K562 (cell line): ENCODE measurements at regions not wholly inside any gene's neighbourhood (a gene's known extent, or its start where the extent isn't known, plus 50 kb on each side); places are given as distances from the start of the nearest gene placed in this dataset.
A peak's percentile ranks its signal among the peaks of the same experiment; 100 is the strongest.

Experiments used
- ATAC-seq: fragments of 200-7000 bp; cut with Tn5 transposase; 3 replicates; pipeline ENCODE4 v1.9.1; 2020; ENCODE audit warnings: moderate library complexity
- BruUV-seq: library from RNA; stranded (reverse); fragments of 400-500 nt; replicated peaks from 2 replicates; lab custom pipeline; 2021; lab: Mats Ljungman, UMichigan
- CTCF ChIA-PET: fragments of 300-600 bp; formaldehyde crosslinking; extraction: SDS; loops from one replicate; lab custom pipeline; 2021; ENCODE audit warnings: low intra/inter-chr PET ratio; lab: Yijun Ruan, JAX
- POLR2A ChIA-PET: fragments of 300-600, 350-650 bp; sonication (Branson Sonifier 250); formaldehyde crosslinking; extraction: SDS; loops from one replicate; lab custom pipeline; 2021; ENCODE audit warnings: antibody characterized with exemption, inconsistent platforms; lab: Yijun Ruan, JAX
- DNase-seq, 4 experiments: peaks; one replicate each; pipeline versions ENCODE4 v3.0.0 to v3.0.0-alpha.2; 2011 to 2018; ENCODE audit warnings: low spot score in 3 of 4, mixed read lengths in 3 of 4; ENCODE audit errors: extremely low read depth in 1 of 4
- FAIRE-seq: peaks from 2 replicates; lab custom pipeline; 2011; peaks lifted over from hg19 to GRCh38; lab: Jason Lieb, UNC
- H2AFZ ChIP-seq: 2 replicates; pipeline ENCODE4 v1.6.0; 2011; ENCODE audit warnings: low read depth, low read length, control low read depth, inconsistent platforms
- H3K27ac ChIP-seq: fragments of 200-600 bp; 3 replicates; pipeline ENCODE4 v1.8.0; 2011; ENCODE audit warnings: low read depth, mild to moderate bottlenecking, control low read depth, inconsistent platforms, low read length, moderate library complexity, mixed read lengths; ENCODE audit errors: extremely low read depth
- H3K27me3 ChIP-seq, 2 experiments: fragments of 300-600 bp in 1 of 2; 2 replicates in 1 of 2; 3 replicates in 1 of 2; pipeline versions ENCODE4 v1.6.0 to v1.8.0; 2011; ENCODE audit warnings: inconsistent platforms in 2 of 2, low read length in 2 of 2, mild to moderate bottlenecking in 1 of 2, mixed read lengths in 1 of 2, moderate library complexity in 1 of 2; ENCODE audit not compliant: control insufficient read depth in 2 of 2, insufficient read depth in 2 of 2
- H3K36me3 ChIP-seq: fragments of 300-600 bp; 3 replicates; pipeline ENCODE4 v1.8.0; 2011; ENCODE audit warnings: mild to moderate bottlenecking, low read length, inconsistent platforms; ENCODE audit not compliant: control insufficient read depth, insufficient read depth
- H3K4me1 ChIP-seq, 2 experiments: fragments of 200-600 bp in 1 of 2; replicated peaks in 1 of 2; 2 replicates in 1 of 2; 3 replicates in 1 of 2; pipeline versions ENCODE4 v1.5.1 to v1.8.0; 2011; ENCODE audit warnings: inconsistent platforms in 2 of 2, low read length in 2 of 2, mild to moderate bottlenecking in 1 of 2, mixed read lengths in 1 of 2, moderate library complexity in 1 of 2; ENCODE audit not compliant: control insufficient read depth in 2 of 2, insufficient read depth in 2 of 2
- H3K4me2 ChIP-seq: 2 replicates; pipeline ENCODE4 v1.6.1; 2011; ENCODE audit warnings: low read length, control low read depth, inconsistent platforms, mixed read lengths; ENCODE audit not compliant: insufficient read depth
- H3K4me3 ChIP-seq: fragments of 200-600 bp; sonication (generic), shearing (Covaris generic); 2 replicates; pipeline ENCODE4 v1.5.1; 2016; ENCODE audit warnings: control low read depth, inconsistent platforms
- H3K79me2 ChIP-seq: fragments of 200-600 bp; 3 replicates; pipeline ENCODE4 v1.8.0; 2011; ENCODE audit warnings: low read length, inconsistent platforms; ENCODE audit not compliant: control insufficient read depth, insufficient read depth
- H3K9ac ChIP-seq, 2 experiments: 2 replicates each; pipeline versions ENCODE4 v1.6.0 to v1.6.1; 2011; ENCODE audit warnings: low read depth in 2 of 2, low read length in 2 of 2, control low read depth in 1 of 2, inconsistent platforms in 1 of 2, mild to moderate bottlenecking in 1 of 2, mixed read lengths in 1 of 2; ENCODE audit not compliant: insufficient read depth in 1 of 2
- H3K9me1 ChIP-seq: one replicate; pipeline ENCODE4 v1.6.0; 2011; ENCODE audit warnings: inconsistent platforms, mild to moderate bottlenecking, low read length, moderate library complexity; ENCODE audit not compliant: control insufficient read depth, insufficient read depth
- H3K9me3 ChIP-seq: replicated peaks from 2 replicates; pipeline ENCODE4 v1.5.1; 2011; ENCODE audit warnings: low read depth, low read length, inconsistent platforms; ENCODE audit not compliant: control insufficient read depth, insufficient read depth
- H4K20me1 ChIP-seq: replicated peaks from 2 replicates; pipeline ENCODE4 v1.6.1; 2011; ENCODE audit warnings: low read length, inconsistent platforms, mixed read lengths; ENCODE audit not compliant: control insufficient read depth, insufficient read depth
- CBX1 ChIP-seq: sonication (generic); IDR thresholded peaks from 2 replicates; pipeline ENCODE4 v1.6.1; 2016; ENCODE audit warnings: antibody characterized with exemption, low read depth, mild to moderate bottlenecking
- CEBPG ChIP-seq, 3 experiments: fragments of 200-800 bp in 1 of 3; sonication (Bioruptor generic) in 1 of 3; sonication (generic) in 1 of 3; formaldehyde crosslinking in 1 of 3; IDR thresholded peaks in 2 of 3; conservative IDR thresholded peaks in 1 of 3; 2 replicates each; pipeline versions ENCODE4 v1.6.1 to v1.8.0; 2016 to 2022; ENCODE audit warnings: missing compliant biosample characterization in 2 of 3, missing genetic modification characterization in 2 of 3, mild to moderate bottlenecking in 1 of 3, missing genetic modification reagents in 1 of 3
- CHD1 ChIP-seq: fragments of 200-600 bp; sonication (generic); IDR thresholded peaks from one replicate; pipeline ENCODE4 v1.6.1; 2012; ENCODE audit warnings: mild to moderate bottlenecking, moderate library complexity, low read length, inconsistent platforms
- KDM2B ChIP-seq: fragments of 250-450 bp; sonication (Bioruptor Pico); IDR thresholded peaks from 2 replicates; pipeline ENCODE4 v1.8.0; 2021; ENCODE audit warnings: mild to moderate bottlenecking, moderate library complexity
- NFE2 ChIP-seq: IDR thresholded peaks from 2 replicates; pipeline ENCODE4 v1.6.1; 2014; ENCODE audit warnings: antibody characterized with exemption, low read depth
- PML ChIP-seq: IDR thresholded peaks from 2 replicates; pipeline ENCODE4 v1.6.1; 2012; ENCODE audit warnings: low read length, inconsistent platforms
- RNF2 ChIP-seq: sonication (generic); IDR thresholded peaks from 2 replicates; pipeline ENCODE4 v1.6.1; 2016
- SLC30A9 ChIP-seq: fragments of 250-450 bp; sonication (Bioruptor Pico); IDR thresholded peaks from 2 replicates; pipeline ENCODE4 v1.8.0; 2022; ENCODE audit warnings: mild to moderate bottlenecking, moderate library complexity
- SP2 ChIP-seq: IDR thresholded peaks from 2 replicates; pipeline ENCODE4 v1.6.1; 2011; ENCODE audit warnings: mild to moderate bottlenecking, low read depth, low read length, moderate library complexity; ENCODE audit not compliant: poor library complexity, severe bottlenecking; ENCODE audit errors: extremely low read depth
- SREBF1 ChIP-seq: fragments of 150-350 bp; IDR thresholded peaks from 2 replicates; pipeline ENCODE4 v1.6.1; 2014; ENCODE audit warnings: antibody characterized with exemption, low read depth, low read length, borderline replicate concordance
- ZBED1 ChIP-seq: IDR thresholded peaks from 2 replicates; pipeline ENCODE4 v1.6.1; 2014
- ZBTB8A ChIP-seq: fragments of 450-650 bp; IDR thresholded peaks from 2 replicates; pipeline ENCODE4 v1.6.1; 2018; ENCODE audit warnings: mild to moderate bottlenecking, moderate library complexity; ENCODE audit not compliant: partially characterized antibody
- ZNF431 ChIP-seq: sonication (generic); formaldehyde crosslinking; IDR thresholded peaks from 2 replicates; pipeline ENCODE4 v1.8.0; 2022; ENCODE audit warnings: mild to moderate bottlenecking, missing genetic modification reagents
- WGBS: fragments of 100-300 bp; shearing (Covaris generic); methylation state at CpG from one replicate; pipeline ENCODE4 v1.1.6; 2016; ENCODE audit warnings: low coverage, mixed read lengths; ENCODE audit not compliant: insufficient coverage; ENCODE audit errors: missing lambda C conversion rate; 5-methylcytosine and 5-hydroxymethylcytosine counted together
- in situ Hi-C: fragments of 300-500 bp; cut with MboI; formaldehyde crosslinking; loops from 4 replicates; pipeline ENCODE4 v1.15.0; 2018; ENCODE audit warnings: inconsistent platforms, mixed read lengths
- intact Hi-C: fragments of 100-400 bp; cut with micrococcal nuclease; formaldehyde crosslinking; loops from 2 replicates; pipeline ENCODE4 v1.14.2; 2022
- TF ChIP-seq, protein P1 (sequence below): fragments of 450-650 bp; formaldehyde crosslinking; IDR thresholded peaks from 2 replicates; pipeline ENCODE4 v1.4.0; 2020; ENCODE audit warnings: mild to moderate bottlenecking, moderate library complexity

DNA sequence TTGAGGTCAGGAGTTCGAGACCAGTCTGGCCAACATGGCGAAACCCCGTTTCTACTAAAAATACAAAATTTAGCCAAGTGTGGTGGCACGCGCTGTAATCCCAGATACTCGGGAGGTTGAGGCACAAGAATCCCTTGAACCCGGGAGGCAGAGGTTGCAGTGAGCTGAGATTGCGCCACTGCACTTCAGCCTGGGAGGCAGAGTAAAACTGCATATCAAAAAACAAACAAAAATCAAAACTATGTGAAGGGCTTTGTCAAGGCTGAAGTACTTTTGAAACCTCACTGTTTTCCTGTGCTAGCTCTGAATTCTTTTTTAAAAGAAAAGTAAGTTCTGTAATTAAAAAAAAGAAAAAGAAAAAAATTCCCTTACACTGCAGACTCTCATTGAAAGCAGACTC is 65.1 kb upstream of the KLF4 start:
- no peak overlapping the region for H3K4me2 ChIP-seq
- CTCF ChIA-PET: no interaction called here
- in situ Hi-C loops: no loop called here
- no peaks in the 10 kb centered on the region for H3K79me2 ChIP-seq
- intact Hi-C loops: no loop called here
- no peaks in the 10 kb centered on the region for H3K9me3 ChIP-seq
- POLR2A ChIA-PET: no interaction called here
- no peaks in the 10 kb centered on the region for H4K20me1 ChIP-seq
- DNase-seq (no peak), FAIRE-seq (no peak), ATAC-seq (no peak)
- H3K4me1 ChIP-seq: no peaks in the 10 kb centered on the region
- no peak overlapping the region for H2AFZ ChIP-seq
- peaks cover 4 to 5% of the 10 kb centered on the region in 2 experiments; a peak in 4 of 5 replicates for H3K27me3 ChIP-seq
- H3K27ac ChIP-seq: no peak overlapping the region
- no peak overlapping the region for H3K9ac ChIP-seq
- WGBS: 0% methylated on average over 8 of the region's 8 CpGs
- no peaks in the 10 kb centered on the region for H3K36me3 ChIP-seq
- no peaks in the 10 kb centered on the region for H3K9me1 ChIP-seq
- H3K4me3 ChIP-seq: no peak overlapping the region
- BruUV-seq: no TSS peak
- no peak for TF ChIP-seq ZNF431 (CRISPR knock-in tag)
- TF ChIP-seq SLC30A9 (CRISPR knock-in tag): no peak

DNA sequence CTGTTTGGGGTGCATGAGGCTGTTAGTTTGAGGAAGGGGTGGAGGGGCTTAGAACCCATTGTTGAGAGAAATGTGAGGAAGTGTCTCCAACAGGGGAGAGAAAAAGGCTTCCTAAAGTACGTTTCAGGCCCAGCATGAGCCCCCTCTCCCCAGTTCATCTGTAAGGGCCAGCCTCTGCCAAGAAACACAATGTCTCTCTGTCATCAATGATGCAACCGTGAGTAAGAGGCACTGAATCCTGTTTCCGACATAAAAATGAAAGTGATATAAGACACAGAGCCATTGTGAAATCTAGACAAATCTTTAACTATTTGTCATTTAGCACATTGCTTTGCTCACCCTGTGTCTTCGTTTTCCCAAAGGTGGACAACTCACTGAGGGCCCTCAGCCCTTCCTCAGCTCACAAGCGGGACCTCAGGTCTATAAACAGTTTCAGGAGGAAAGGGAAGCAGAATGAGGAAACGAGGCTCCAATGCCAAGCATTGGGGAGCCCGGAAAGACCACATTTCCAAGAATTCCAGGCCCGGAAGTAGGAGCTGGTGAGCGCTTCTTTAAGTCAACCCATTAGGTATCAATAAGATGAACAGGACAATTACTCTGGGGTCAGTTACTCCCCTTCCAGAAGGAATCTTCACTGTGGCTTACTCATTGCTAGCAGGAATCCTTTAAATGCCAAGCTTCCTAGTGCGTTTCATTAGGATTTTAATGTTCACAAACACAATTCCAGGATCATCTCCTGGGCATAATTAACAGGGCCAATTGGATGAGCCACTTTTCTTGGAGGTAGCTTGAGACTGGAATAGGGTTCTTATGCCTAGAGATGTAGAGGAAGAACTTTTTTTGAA is 59.0 kb upstream of the KLF4 start:
- no peak for FAIRE-seq
- POLR2A ChIA-PET: interaction anchor here (0.6 kb wide), 1 partner anchor 855 kb away, joined by 4 read pairs; no protein-coding TSS in a partner anchor
- DNase-seq: peak in 1 of 4 experiments; percentile 6
- H2AFZ ChIP-seq: no peak overlapping the region
- no peaks in the 10 kb centered on the region for H3K36me3 ChIP-seq
- H3K9me1 ChIP-seq: no peaks in the 10 kb centered on the region
- no peak overlapping the region for H3K4me2 ChIP-seq
- in situ Hi-C loops: no loop called here
- peaks cover 5 to 7% of the 10 kb centered on the region in 2 experiments; a peak in 3 of 5 replicates for H3K27me3 ChIP-seq
- no peak overlapping the region for H3K4me3 ChIP-seq
- no peaks in the 10 kb centered on the region for H3K9me3 ChIP-seq
- peak; percentile 79 for ATAC-seq
- no peaks in the 10 kb centered on the region for H4K20me1 ChIP-seq
- no TSS peak for BruUV-seq
- 5% methylated on average over 10 of the region's 10 CpGs for WGBS
- no peak overlapping the region for H3K9ac ChIP-seq
- no peak overlapping the region for H3K27ac ChIP-seq
- CTCF ChIA-PET: no interaction called here
- H3K79me2 ChIP-seq: no peaks in the 10 kb centered on the region
- H3K4me1 ChIP-seq: peaks cover 0 to 2% of the 10 kb centered on the region in 2 experiments; a peak in 1 of 5 replicates
- intact Hi-C loops: no loop called here
- TF ChIP-seq SREBF1: no peak
- TF ChIP-seq ZBED1: no peak
- TF ChIP-seq CBX1: no peak
- TF ChIP-seq, protein P1, sequence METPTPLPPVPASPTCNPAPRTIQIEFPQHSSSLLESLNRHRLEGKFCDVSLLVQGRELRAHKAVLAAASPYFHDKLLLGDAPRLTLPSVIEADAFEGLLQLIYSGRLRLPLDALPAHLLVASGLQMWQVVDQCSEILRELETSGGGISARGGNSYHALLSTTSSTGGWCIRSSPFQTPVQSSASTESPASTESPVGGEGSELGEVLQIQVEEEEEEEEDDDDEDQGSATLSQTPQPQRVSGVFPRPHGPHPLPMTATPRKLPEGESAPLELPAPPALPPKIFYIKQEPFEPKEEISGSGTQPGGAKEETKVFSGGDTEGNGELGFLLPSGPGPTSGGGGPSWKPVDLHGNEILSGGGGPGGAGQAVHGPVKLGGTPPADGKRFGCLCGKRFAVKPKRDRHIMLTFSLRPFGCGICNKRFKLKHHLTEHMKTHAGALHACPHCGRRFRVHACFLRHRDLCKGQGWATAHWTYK: no peak
- TF ChIP-seq ZBTB8A: no peak
- TF ChIP-seq PML: no peak
- TF ChIP-seq RNF2: no peak
- TF ChIP-seq NFE2: no peak
- no peak for TF ChIP-seq SP2
- TF ChIP-seq CHD1: no peak
- TF ChIP-seq KDM2B (CRISPR knock-in tag): no peak
- TF ChIP-seq CEBPG (CRISPR knock-in tag; IDR thresholded peaks at IDR 0.05): peak; percentile 86
- peak; percentile 98 to 99 for TF ChIP-seq CEBPG (tag; conservative IDR thresholded peaks at IDR 0.05 in 1 of 2, IDR thresholded peaks at IDR 0.05 in 1 of 2)
